IMR-90 (cell line): ENCODE measurements at regions not wholly inside any gene's neighbourhood (a gene's known extent, or its start where the extent isn't known, plus 50 kb on each side); places are given as distances from the start of the nearest gene placed in this dataset.

Experiments
- ATAC-seq: fragments of 200-7000 bp; cut with Tn5 transposase; 2 replicates; pipeline ENCODE4 v1.9.1; 2020; ENCODE audit warnings: low read depth, mild to moderate bottlenecking, moderate library complexity
- BruUV-seq: library from RNA; stranded (reverse); fragments of 400-500 nt; replicated peaks from 2 replicates; lab custom pipeline; 2021; lab: Mats Ljungman, UMichigan
- CTCF ChIA-PET: fragments of 300-600 bp; formaldehyde crosslinking; extraction: SDS; loops from one replicate; lab custom pipeline; 2021; ENCODE audit warnings: antibody characterized with exemption; lab: Yijun Ruan, JAX
- POLR2A ChIA-PET: fragments of 300-600 bp; sonication (Branson Sonifier 250); formaldehyde crosslinking; loops from one replicate; lab custom pipeline; 2022; ENCODE audit warnings: antibody characterized with exemption; ENCODE audit not compliant: unreplicated experiment; lab: Charles Lee
- DNase-seq: peaks from one replicate; pipeline ENCODE4 v3.0.0; 2013
- H2AFZ ChIP-seq: replicated peaks from 2 replicates; pipeline ENCODE3; 2013; ENCODE audit warnings: low read length, mild to moderate bottlenecking; ENCODE audit not compliant: poor library complexity
- H2AK5ac ChIP-seq: 2 replicates; pipeline ENCODE4 v1.6.1; 2013; ENCODE audit warnings: low read depth, low read length, inconsistent platforms
- H2AK9ac ChIP-seq: replicated peaks from 2 replicates; pipeline ENCODE3; 2013; ENCODE audit warnings: mild to moderate bottlenecking, low read depth, low read length, moderate library complexity; ENCODE audit not compliant: poor library complexity
- H2BK120ac ChIP-seq: 2 replicates; pipeline ENCODE4 v1.6.1; 2013; ENCODE audit warnings: low read depth, low read length, inconsistent platforms
- H2BK15ac ChIP-seq: 3 replicates; pipeline ENCODE4 v1.6.1; 2013; ENCODE audit warnings: low read depth, low read length, inconsistent platforms
- H2BK20ac ChIP-seq: 2 replicates; pipeline ENCODE4 v1.6.1; 2013; ENCODE audit warnings: low read depth, mild to moderate bottlenecking, inconsistent platforms, low read length, moderate library complexity
- H2BK5ac ChIP-seq: 2 replicates; pipeline ENCODE4 v1.6.1; 2013; ENCODE audit warnings: mild to moderate bottlenecking, low read depth, low read length, inconsistent platforms; ENCODE audit not compliant: poor library complexity, severe bottlenecking
- H3K14ac ChIP-seq: replicated peaks from 2 replicates; pipeline ENCODE4 v1.6.1; 2013; ENCODE audit warnings: low read depth, low read length, inconsistent platforms
- H3K18ac ChIP-seq: 2 replicates; pipeline ENCODE4 v1.6.1; 2013; ENCODE audit warnings: low read depth, low read length, control low read depth
- H3K23ac ChIP-seq: 2 replicates; pipeline ENCODE4 v1.6.1; 2013; ENCODE audit warnings: low read depth, low read length, inconsistent platforms
- H3K27ac ChIP-seq: 2 replicates; pipeline ENCODE4 v1.5.1; 2013; ENCODE audit warnings: mild to moderate bottlenecking, control low read depth, low read length; ENCODE audit not compliant: insufficient read depth
- H3K27me3 ChIP-seq: 2 replicates; pipeline ENCODE4 v1.6.1; 2013; ENCODE audit warnings: low read length; ENCODE audit not compliant: control insufficient read depth, insufficient read depth
- H3K36me3 ChIP-seq: 2 replicates; pipeline ENCODE4 v1.6.1; 2013; ENCODE audit warnings: low read length, mixed read lengths; ENCODE audit not compliant: control insufficient read depth, insufficient read depth
- H3K4ac ChIP-seq: 2 replicates; pipeline ENCODE4 v1.6.1; 2013; ENCODE audit warnings: low read depth, low read length, inconsistent platforms
- H3K4me1 ChIP-seq: 2 replicates; pipeline ENCODE4 v1.6.1; 2013; ENCODE audit warnings: low read length, mixed read lengths; ENCODE audit not compliant: control insufficient read depth, insufficient read depth
- H3K4me2 ChIP-seq: 2 replicates; pipeline ENCODE4 v1.6.1; 2013; ENCODE audit warnings: low read depth, mild to moderate bottlenecking, control low read depth, low read length, moderate library complexity
- H3K4me3 ChIP-seq: 2 replicates; pipeline ENCODE4 v1.5.1; 2013; ENCODE audit warnings: low read depth, mild to moderate bottlenecking, control low read depth, low read length, moderate library complexity; ENCODE audit not compliant: insufficient read depth
- H3K56ac ChIP-seq: 2 replicates; pipeline ENCODE4 v1.6.1; 2013; ENCODE audit warnings: low read length, inconsistent platforms; ENCODE audit not compliant: insufficient read depth; ENCODE audit errors: extremely low read depth
- H3K79me1 ChIP-seq, 2 experiments: 2 replicates each; pipeline ENCODE4 v1.6.1; 2013; ENCODE audit warnings: low read length in 2 of 2, inconsistent platforms in 1 of 2, low read depth in 1 of 2
- H3K9ac ChIP-seq: 2 replicates; pipeline ENCODE4 v1.6.1; 2013; ENCODE audit warnings: low read depth, low read length, control low read depth
- H3K9me1 ChIP-seq: 2 replicates; pipeline ENCODE4 v1.6.1; 2013; ENCODE audit warnings: low read length, inconsistent platforms; ENCODE audit not compliant: insufficient read depth
- H3K9me3 ChIP-seq: 2 replicates; pipeline ENCODE4 v1.6.1; 2013; ENCODE audit warnings: low read length; ENCODE audit not compliant: control insufficient read depth, insufficient read depth
- H4K20me1 ChIP-seq: 2 replicates; pipeline ENCODE4 v1.6.1; 2013; ENCODE audit warnings: low read length, inconsistent platforms; ENCODE audit not compliant: insufficient read depth
- H4K5ac ChIP-seq: 2 replicates; pipeline ENCODE4 v1.6.1; 2013; ENCODE audit warnings: mild to moderate bottlenecking, low read depth, low read length, control low read depth
- H4K8ac ChIP-seq, 2 experiments: 2 replicates each; pipeline ENCODE4 v1.6.1; 2013; ENCODE audit warnings: low read depth in 2 of 2, low read length in 2 of 2, control low read depth in 1 of 2, inconsistent platforms in 1 of 2
- H4K91ac ChIP-seq: 2 replicates; pipeline ENCODE4 v1.6.1; 2013; ENCODE audit warnings: low read depth, low read length, inconsistent platforms; ENCODE audit not compliant: insufficient read depth
- BHLHE40 ChIP-seq: fragments of 150-350 bp; IDR thresholded peaks from 2 replicates; pipeline ENCODE4 v1.6.1; 2016; ENCODE audit warnings: mild to moderate bottlenecking, low read depth, low read length
- CEBPB ChIP-seq: IDR thresholded peaks from 2 replicates; pipeline ENCODE4 v1.6.1; 2012; ENCODE audit warnings: low read depth, low read length, improper control_type of control experiment
- CHD1 ChIP-seq: IDR thresholded peaks from 2 replicates; pipeline ENCODE4 v1.6.1; 2012; ENCODE audit warnings: low read depth, low read length, improper control_type of control experiment
- ELK1 ChIP-seq: fragments of 150-350 bp; IDR thresholded peaks from 2 replicates; pipeline ENCODE4 v1.6.1; 2016; ENCODE audit warnings: low read depth, mild to moderate bottlenecking, low read length, moderate library complexity, borderline replicate concordance
- FOS ChIP-seq: fragments of 150-350 bp; IDR thresholded peaks from 2 replicates; pipeline ENCODE4 v1.6.1; 2016; ENCODE audit warnings: low read depth, low read length
- POLR2A ChIP-seq: IDR thresholded peaks from 2 replicates; pipeline ENCODE4 v1.6.1; 2012; ENCODE audit warnings: mild to moderate bottlenecking, low read depth, low read length
- SMC3 ChIP-seq: fragments of 150-350 bp; IDR thresholded peaks from 2 replicates; pipeline ENCODE4 v1.6.1; 2016; ENCODE audit warnings: low read depth, mild to moderate bottlenecking, antibody characterized with exemption, low read length, moderate library complexity
- USF2 ChIP-seq: fragments of 150-350 bp; IDR thresholded peaks from 2 replicates; pipeline ENCODE4 v1.6.1; 2017; ENCODE audit warnings: mild to moderate bottlenecking, antibody characterized with exemption, low read length, low read depth
- WGBS, 2 experiments: methylation state at CpG; one replicate each; pipeline versions ENCODE4 v1.1.5 to v1.1.7; 2013; ENCODE audit warnings: missing lambda C conversion rate in 2 of 2; ENCODE audit not compliant: insufficient read length in 1 of 2; ENCODE audit errors: extremely low coverage in 2 of 2; 5-methylcytosine and 5-hydroxymethylcytosine counted together
- dilution Hi-C: fragments of 300-500 bp; cut with HindIII; formaldehyde crosslinking; loops from one replicate; pipeline ENCODE4 v1.14.3; 2018; ENCODE audit warnings: low sequenced_read_pairs; ENCODE audit not compliant: unreplicated experiment
- in situ Hi-C: fragments of 300-500 bp; cut with MboI; formaldehyde crosslinking; loops from 3 replicates; pipeline ENCODE4 v1.14.3; 2019; ENCODE audit warnings: low sequenced_read_pairs, inconsistent platforms, mixed read lengths
- intact Hi-C: fragments of 100-400 bp; cut with micrococcal nuclease; formaldehyde crosslinking; loops from 2 replicates; pipeline ENCODE4 v1.10.0; 2022
- TF ChIP-seq, protein P1 (sequence below): conservative IDR thresholded peaks from 2 replicates; pipeline ENCODE4 v1.5.1; 2012; ENCODE audit warnings: mild to moderate bottlenecking, low read depth, low read length, improper control_type of control experiment

DNA sequence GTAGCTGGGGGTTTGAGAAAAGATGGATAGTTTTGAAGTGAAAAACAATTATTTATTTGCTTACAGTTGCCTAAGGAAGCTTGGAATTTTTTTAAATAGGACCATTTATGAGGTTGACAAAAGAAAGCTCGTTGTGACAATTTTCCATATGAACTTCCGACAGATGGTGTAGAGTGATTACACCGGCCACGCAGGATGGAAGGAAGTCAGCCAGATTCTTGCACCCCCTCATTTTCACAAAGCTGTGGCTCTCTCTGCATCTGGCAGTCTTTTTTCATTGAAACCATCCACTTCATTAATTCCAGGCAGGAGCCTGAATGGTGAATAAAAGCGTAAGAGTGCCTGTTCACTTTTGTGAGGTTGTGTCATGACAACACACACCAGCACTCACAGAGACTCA lies 1284.1 kb downstream of the AACS start:
- H3K27me3 ChIP-seq, result no peaks in the 10 kb centered on the region
- H3K9me1 ChIP-seq, result no peaks in the 10 kb centered on the region
- H3K4me1 ChIP-seq, result no peaks in the 10 kb centered on the region
- BruUV-seq, result no TSS peak
- no peak overlapping the region for H3K56ac ChIP-seq
- H2BK20ac ChIP-seq, result no peak overlapping the region
- ATAC-seq (no peak), DNase-seq (no peak)
- no peak overlapping the region for H3K4me2 ChIP-seq
- no peak overlapping the region for H2AK5ac ChIP-seq
- no peak overlapping the region for H2AFZ ChIP-seq
- no peak overlapping the region for H4K91ac ChIP-seq
- H3K79me1 ChIP-seq, result no peaks in the 10 kb centered on the region
- H3K18ac ChIP-seq, result no peak overlapping the region
- H4K5ac ChIP-seq, result no peak overlapping the region
- POLR2A ChIA-PET, result no interaction called here
- intact Hi-C loops, result no loop called here
- no peaks in the 10 kb centered on the region for H3K36me3 ChIP-seq
- no peak overlapping the region for H3K14ac ChIP-seq
- no peak for TF ChIP-seq FOS
- no peak for TF ChIP-seq SMC3
- no peak for TF ChIP-seq CHD1
- no peak for TF ChIP-seq POLR2A
- TF ChIP-seq CEBPB, result no peak
- TF ChIP-seq, protein P1, sequence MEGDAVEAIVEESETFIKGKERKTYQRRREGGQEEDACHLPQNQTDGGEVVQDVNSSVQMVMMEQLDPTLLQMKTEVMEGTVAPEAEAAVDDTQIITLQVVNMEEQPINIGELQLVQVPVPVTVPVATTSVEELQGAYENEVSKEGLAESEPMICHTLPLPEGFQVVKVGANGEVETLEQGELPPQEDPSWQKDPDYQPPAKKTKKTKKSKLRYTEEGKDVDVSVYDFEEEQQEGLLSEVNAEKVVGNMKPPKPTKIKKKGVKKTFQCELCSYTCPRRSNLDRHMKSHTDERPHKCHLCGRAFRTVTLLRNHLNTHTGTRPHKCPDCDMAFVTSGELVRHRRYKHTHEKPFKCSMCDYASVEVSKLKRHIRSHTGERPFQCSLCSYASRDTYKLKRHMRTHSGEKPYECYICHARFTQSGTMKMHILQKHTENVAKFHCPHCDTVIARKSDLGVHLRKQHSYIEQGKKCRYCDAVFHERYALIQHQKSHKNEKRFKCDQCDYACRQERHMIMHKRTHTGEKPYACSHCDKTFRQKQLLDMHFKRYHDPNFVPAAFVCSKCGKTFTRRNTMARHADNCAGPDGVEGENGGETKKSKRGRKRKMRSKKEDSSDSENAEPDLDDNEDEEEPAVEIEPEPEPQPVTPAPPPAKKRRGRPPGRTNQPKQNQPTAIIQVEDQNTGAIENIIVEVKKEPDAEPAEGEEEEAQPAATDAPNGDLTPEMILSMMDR, result no peak
- no peak for TF ChIP-seq BHLHE40
- TF ChIP-seq USF2, result no peak
- TF ChIP-seq ELK1, result no peak
- H3K9me3 ChIP-seq, result peaks cover 22% of the 10 kb centered on the region
- H3K27ac ChIP-seq, result no peak overlapping the region
- H3K9ac ChIP-seq, result no peak overlapping the region
- no peak overlapping the region for H3K4me3 ChIP-seq
- H3K4ac ChIP-seq, result no peak overlapping the region
- no peak overlapping the region for H2BK15ac ChIP-seq
- in situ Hi-C loops, result no loop called here
- CTCF ChIA-PET, result no interaction called here
- H3K23ac ChIP-seq, result no peak overlapping the region
- dilution Hi-C loops, result no loop called here
- no peak overlapping the region for H2AK9ac ChIP-seq
- no peaks in the 10 kb centered on the region for H4K20me1 ChIP-seq
- WGBS, 2 experiments, result no CpG with 5 or more reads among the region's 5 CpGs
- H2BK5ac ChIP-seq, result no peak overlapping the region
- no peak overlapping the region for H4K8ac ChIP-seq
- H2BK120ac ChIP-seq, result no peak overlapping the region
